GM10266 (cell line): ENCODE measurements at regions not wholly inside any gene's neighbourhood (a gene's known extent, or its start where the extent isn't known, plus 50 kb on each side); places are given as distances from the start of the nearest gene placed in this dataset.
"Not testable (repeated sequence)": the region's sequence is repeated elsewhere in the genome, so short reads cannot be mapped to it uniquely, and the experiment has no call there.

Source experiments
- DNase-seq: peaks from one replicate; pipeline ENCODE4 v3.0.0; 2012; ENCODE audit errors: extremely low spot score
- CTCF ChIP-seq: IDR thresholded peaks from 2 replicates; pipeline ENCODE4 v1.5.1; 2012; ENCODE audit warnings: mild to moderate bottlenecking, low read depth; ENCODE audit not compliant: control insufficient read depth, insufficient read depth; ENCODE audit errors: missing control alignments

GRCh38 chr6:11404838-11405237 is 132.7 kb upstream of the TMEM170B start:
- peak; percentile 32 for DNase-seq
- no peak for TF ChIP-seq CTCF

DNA sequence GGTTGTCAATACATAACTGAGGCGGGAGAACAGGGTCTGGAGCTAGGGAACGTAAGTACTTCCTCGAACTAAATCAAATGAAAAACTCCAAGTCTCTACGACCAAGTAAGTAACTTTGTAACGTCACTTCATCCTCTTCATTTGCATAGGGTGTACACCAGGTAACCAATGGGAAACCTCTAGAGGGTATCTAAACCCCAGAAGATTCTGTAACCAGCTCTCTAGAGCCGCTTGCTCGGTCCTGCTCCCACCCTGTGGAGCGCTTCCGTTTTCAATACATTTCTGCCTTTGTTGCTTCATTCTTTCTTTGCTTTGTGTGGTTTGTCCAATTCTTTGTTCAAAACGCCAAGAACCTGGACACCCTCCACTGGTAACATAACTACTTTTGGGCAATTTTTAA is 133.5 kb upstream of the TMEM170B start:
- no peak for DNase-seq
- no peak for TF ChIP-seq CTCF

DNA sequence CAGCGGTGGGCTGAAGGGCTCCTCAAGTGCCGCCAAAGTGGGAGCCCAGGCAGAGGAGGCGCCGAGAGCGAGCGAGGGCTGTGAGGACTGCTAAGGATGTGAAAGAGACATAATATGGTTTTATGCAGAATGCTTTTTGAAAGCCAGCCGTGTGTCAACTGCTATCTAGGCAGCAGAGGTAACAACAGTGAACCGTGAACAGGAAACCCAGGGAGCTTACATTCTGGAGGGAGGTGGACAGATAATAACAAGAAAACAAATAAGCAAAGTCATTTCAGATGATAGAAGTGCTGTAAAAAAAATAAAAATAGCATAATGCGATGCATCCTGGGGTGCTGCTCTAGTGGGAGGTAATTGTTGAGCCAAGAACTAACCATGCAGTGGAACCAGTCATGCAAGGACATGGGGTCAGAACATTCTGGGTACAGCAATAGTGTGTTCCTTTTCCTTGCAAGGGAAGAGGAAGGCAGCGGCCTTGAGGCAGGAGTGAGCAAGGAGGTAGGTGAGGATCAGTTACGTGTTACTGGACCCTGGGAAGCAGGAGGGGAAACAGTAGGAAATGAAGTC is 134.4 kb upstream of the TMEM170B start:
- no peak for DNase-seq
- TF ChIP-seq CTCF, result no peak

- DNase-seq, result not testable (repeated sequence)
Observed at GRCh38 chr6:11402581-11402980, 135.0 kb upstream of the TMEM170B start.

DNA sequence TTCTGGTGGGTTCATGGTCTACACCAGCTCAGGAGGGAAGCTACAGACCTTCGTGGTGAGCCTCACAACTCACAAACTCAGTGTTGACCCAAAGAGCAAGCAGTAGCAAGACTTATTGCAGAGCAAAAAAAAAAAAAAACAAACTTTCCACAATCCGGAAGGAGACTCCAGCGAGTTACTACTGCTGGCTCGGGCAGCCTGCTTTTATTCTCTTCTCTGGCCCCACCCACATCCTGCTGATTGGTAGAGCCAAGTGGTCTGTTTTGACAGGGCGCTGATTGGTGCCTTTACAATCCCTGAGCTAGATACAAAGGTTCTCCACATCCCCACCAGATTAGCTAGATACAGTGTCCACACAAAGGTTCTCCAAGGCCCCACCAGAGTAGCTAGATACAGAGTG is 135.6 kb upstream of the TMEM170B start:
- DNase-seq, result not testable (repeated sequence)

GRCh38 chr6:11398451-11399326 is 138.9 kb upstream of the TMEM170B start:
- no peak for DNase-seq
- no peak for TF ChIP-seq CTCF

- no peak for DNase-seq
- TF ChIP-seq CTCF, result no peak
Observed at GRCh38 chr6:11397622-11398450, 139.7 kb upstream of the TMEM170B start.

- TF ChIP-seq CTCF, result no peak
- DNase-seq, result no peak
Observed at GRCh38 chr6:11396860-11397259, 140.7 kb upstream of the TMEM170B start.
